Keratinocyte (primary cell): ENCODE measurements at regions not wholly inside any gene's neighbourhood (a gene's known extent, or its start where the extent isn't known, plus 50 kb on each side); places are given as distances from the start of the nearest gene placed in this dataset.

ENCODE experiments used
- DNase-seq: peaks from one replicate; pipeline ENCODE4 v3.0.0-alpha.2; 2011; ENCODE audit warnings: low read depth, missing footprints, low spot score
- FAIRE-seq: peaks from 2 replicates; lab custom pipeline; 2011; peaks lifted over from hg19 to GRCh38; lab: Jason Lieb, UNC
- H2AFZ ChIP-seq: 2 replicates; pipeline ENCODE4 v1.6.0; 2012; ENCODE audit warnings: low read length, control low read depth, inconsistent platforms; ENCODE audit not compliant: control insufficient read depth
- H3K27ac ChIP-seq: 2 replicates; pipeline ENCODE4 v1.5.1; 2011; ENCODE audit warnings: low read length; ENCODE audit not compliant: control insufficient read depth, insufficient read depth
- H3K27me3 ChIP-seq: 3 replicates; pipeline ENCODE4 v1.6.0; 2011; ENCODE audit warnings: low read length; ENCODE audit not compliant: control insufficient read depth, insufficient read depth; ENCODE audit errors: extremely low read depth
- H3K36me3 ChIP-seq, 2 experiments: 2 replicates in 1 of 2; 3 replicates in 1 of 2; pipeline ENCODE4 v1.5.1; 2011; ENCODE audit warnings: low read length in 2 of 2, mild to moderate bottlenecking in 1 of 2; ENCODE audit not compliant: control insufficient read depth in 2 of 2, insufficient read depth in 2 of 2; ENCODE audit errors: extremely low read depth in 1 of 2
- H3K4me1 ChIP-seq: 3 replicates; pipeline ENCODE4 v1.5.1; 2011; ENCODE audit warnings: low read length; ENCODE audit not compliant: control insufficient read depth, insufficient read depth; ENCODE audit errors: extremely low read depth
- H3K4me2 ChIP-seq: 3 replicates; pipeline ENCODE4 v1.6.0; 2011; ENCODE audit warnings: low read depth, low read length; ENCODE audit not compliant: control insufficient read depth, insufficient read depth; ENCODE audit errors: extremely low read depth
- H3K4me3 ChIP-seq, 3 experiments: fragments of 200-600 bp in 1 of 3; sonication (generic) in 1 of 3; 2 replicates in 2 of 3; 3 replicates in 1 of 3; pipeline ENCODE4 v1.5.1; 2011 to 2016; ENCODE audit warnings: low read length in 3 of 3, mild to moderate bottlenecking in 3 of 3, control low read depth in 2 of 3, inconsistent platforms in 1 of 3, low read depth in 1 of 3, mixed read lengths in 1 of 3, mixed run types in 1 of 3, moderate library complexity in 1 of 3; ENCODE audit not compliant: control insufficient read depth in 2 of 3, insufficient read depth in 2 of 3; ENCODE audit errors: extremely low read depth in 1 of 3
- H3K79me2 ChIP-seq: 2 replicates; pipeline ENCODE4 v1.6.0; 2012; ENCODE audit warnings: low read length; ENCODE audit not compliant: control insufficient read depth, insufficient read depth
- H3K9ac ChIP-seq: 3 replicates; pipeline ENCODE4 v1.6.0; 2011; ENCODE audit warnings: low read length; ENCODE audit not compliant: control insufficient read depth, insufficient read depth; ENCODE audit errors: extremely low read depth
- H3K9me1 ChIP-seq: 3 replicates; pipeline ENCODE4 v1.6.0; 2011; ENCODE audit warnings: low read length; ENCODE audit not compliant: control insufficient read depth, insufficient read depth; ENCODE audit errors: extremely low read depth
- H3K9me3 ChIP-seq: 2 replicates; pipeline ENCODE4 v1.5.1; 2012; ENCODE audit warnings: low read depth, low read length; ENCODE audit not compliant: control insufficient read depth
- H4K20me1 ChIP-seq: 3 replicates; pipeline ENCODE4 v1.6.0; 2011; ENCODE audit warnings: low read length; ENCODE audit not compliant: control insufficient read depth, insufficient read depth; ENCODE audit errors: extremely low read depth
- CTCF ChIP-seq, 3 experiments: IDR thresholded peaks in 1 of 3; conservative IDR thresholded peaks in 1 of 3; optimal IDR thresholded peaks in 1 of 3; 2 replicates in 2 of 3; 3 replicates in 1 of 3; pipeline versions ENCODE3 to v1.5.1; 2011; ENCODE audit warnings: low read length in 3 of 3, mild to moderate bottlenecking in 3 of 3, moderate library complexity in 2 of 3, control low read depth in 1 of 3, inconsistent platforms in 1 of 3; ENCODE audit not compliant: insufficient read depth in 2 of 3; ENCODE audit errors: extremely low read depth in 1 of 3
- EZH2 ChIP-seq: IDR thresholded peaks from one replicate; pipeline ENCODE4 v1.6.1; 2012; ENCODE audit warnings: inconsistent platforms, mild to moderate bottlenecking, low read length, moderate library complexity
- dilution Hi-C: fragments of 300-500 bp; cut with MboI; formaldehyde crosslinking; loops from one replicate; pipeline ENCODE4 v1.7.0; 2020; ENCODE audit warnings: low sequenced_read_pairs; ENCODE audit not compliant: extremely low pct_ligation_motif_present

GRCh38 chr14:38847161-38847560, 255.9 kb downstream of the SEC23A start:
- Histone ChIP-seq H3K36me3 (no peaks in the 10 kb centered on the region), H2AFZ (no peak overlapping the region), H3K9ac (no peak overlapping the region), H3K9me1 (no peaks in the 10 kb centered on the region), H3K79me2 (no peaks in the 10 kb centered on the region), H3K4me3 (no peak overlapping the region), H3K4me2 (no peak overlapping the region), H4K20me1 (no peaks in the 10 kb centered on the region), H3K27me3 (no peaks in the 10 kb centered on the region), H3K9me3 (no peaks in the 10 kb centered on the region), H3K27ac (no peak overlapping the region), H3K4me1 (no peaks in the 10 kb centered on the region)
- no peak for FAIRE-seq
- TF ChIP-seq CTCF (optimal IDR thresholded peaks at IDR 0.05 in 1 of 3, IDR thresholded peaks at IDR 0.05 in 1 of 3, conservative IDR thresholded peaks at IDR 0.05 in 1 of 3; ENCODE audit: extremely low read depth in 1 of 3, insufficient read depth in 2 of 3, low read length in 3 of 3) (no peak), EZH2 (no peak)
- no peak for DNase-seq
- dilution Hi-C loops = no loop called here

GRCh38 chr14:38839694-38840365, 263.2 kb downstream of the SEC23A start:
- Histone ChIP-seq H3K9ac (no peak overlapping the region), H3K36me3 (no peaks in the 10 kb centered on the region), H3K27me3 (no peaks in the 10 kb centered on the region), H3K27ac (no peak overlapping the region), H3K79me2 (no peaks in the 10 kb centered on the region), H3K4me2 (no peak overlapping the region), H3K4me1 (no peaks in the 10 kb centered on the region), H2AFZ (no peak overlapping the region), H3K4me3 (no peak overlapping the region), H3K9me3 (no peaks in the 10 kb centered on the region), H3K9me1 (no peaks in the 10 kb centered on the region), H4K20me1 (no peaks in the 10 kb centered on the region)
- no peak for TF ChIP-seq EZH2
- no peak for TF ChIP-seq CTCF (optimal IDR thresholded peaks at IDR 0.05 in 1 of 3, IDR thresholded peaks at IDR 0.05 in 1 of 3, conservative IDR thresholded peaks at IDR 0.05 in 1 of 3; ENCODE audit: extremely low read depth in 1 of 3, insufficient read depth in 2 of 3, low read length in 3 of 3)
- DNase-seq (no peak), FAIRE-seq (no peak)
- dilution Hi-C loops = no loop called here
